ENCODE measurements at regions not wholly inside any gene's neighbourhood (a gene's known extent, or its start where the extent isn't known, plus 50 kb on each side); places are given as distances from the start of the nearest gene placed in this dataset.

DNA sequence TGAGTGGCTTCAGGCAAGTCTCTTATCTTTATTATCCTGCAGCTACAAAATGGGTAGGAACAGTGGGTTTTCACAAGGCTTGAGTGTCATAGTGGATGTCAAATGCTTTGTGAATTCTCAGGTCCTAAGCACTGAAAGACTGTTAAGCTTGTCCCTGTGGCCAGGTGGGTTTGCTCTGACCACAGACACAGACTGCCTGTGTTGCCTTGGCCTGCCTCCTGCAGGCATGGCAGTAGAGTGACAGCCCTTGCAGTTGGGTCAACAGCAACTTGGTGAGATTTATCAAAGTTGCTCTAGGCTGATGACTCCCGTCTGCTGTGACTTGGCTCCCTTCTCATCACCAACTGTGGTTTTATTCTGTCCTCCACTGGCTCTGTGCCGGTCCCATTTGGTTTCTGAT lies 520.0 kb upstream of the CCDC196 start:
- TF ChIP-seq CSDC2 (CRISPR knock-in tag; IDR thresholded peaks at IDR 0.05) (no peak), ZFP3 (CRISPR knock-in tag; IDR thresholded peaks at IDR 0.05) (no peak), ZNF8 (CRISPR knock-in tag; IDR thresholded peaks at IDR 0.05) (no peak), ZNF70 (CRISPR knock-in tag; IDR thresholded peaks at IDR 0.05) (no peak)
- TF ChIP-seq, protein P1, sequence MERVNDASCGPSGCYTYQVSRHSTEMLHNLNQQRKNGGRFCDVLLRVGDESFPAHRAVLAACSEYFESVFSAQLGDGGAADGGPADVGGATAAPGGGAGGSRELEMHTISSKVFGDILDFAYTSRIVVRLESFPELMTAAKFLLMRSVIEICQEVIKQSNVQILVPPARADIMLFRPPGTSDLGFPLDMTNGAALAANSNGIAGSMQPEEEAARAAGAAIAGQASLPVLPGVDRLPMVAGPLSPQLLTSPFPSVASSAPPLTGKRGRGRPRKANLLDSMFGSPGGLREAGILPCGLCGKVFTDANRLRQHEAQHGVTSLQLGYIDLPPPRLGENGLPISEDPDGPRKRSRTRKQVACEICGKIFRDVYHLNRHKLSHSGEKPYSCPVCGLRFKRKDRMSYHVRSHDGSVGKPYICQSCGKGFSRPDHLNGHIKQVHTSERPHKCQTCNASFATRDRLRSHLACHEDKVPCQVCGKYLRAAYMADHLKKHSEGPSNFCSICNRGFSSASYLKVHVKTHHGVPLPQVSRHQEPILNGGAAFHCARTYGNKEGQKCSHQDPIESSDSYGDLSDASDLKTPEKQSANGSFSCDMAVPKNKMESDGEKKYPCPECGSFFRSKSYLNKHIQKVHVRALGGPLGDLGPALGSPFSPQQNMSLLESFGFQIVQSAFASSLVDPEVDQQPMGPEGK (CRISPR knock-in tag; IDR thresholded peaks at IDR 0.05; ENCODE audit: borderline replicate concordance): no peak
- TF ChIP-seq, protein P2, sequence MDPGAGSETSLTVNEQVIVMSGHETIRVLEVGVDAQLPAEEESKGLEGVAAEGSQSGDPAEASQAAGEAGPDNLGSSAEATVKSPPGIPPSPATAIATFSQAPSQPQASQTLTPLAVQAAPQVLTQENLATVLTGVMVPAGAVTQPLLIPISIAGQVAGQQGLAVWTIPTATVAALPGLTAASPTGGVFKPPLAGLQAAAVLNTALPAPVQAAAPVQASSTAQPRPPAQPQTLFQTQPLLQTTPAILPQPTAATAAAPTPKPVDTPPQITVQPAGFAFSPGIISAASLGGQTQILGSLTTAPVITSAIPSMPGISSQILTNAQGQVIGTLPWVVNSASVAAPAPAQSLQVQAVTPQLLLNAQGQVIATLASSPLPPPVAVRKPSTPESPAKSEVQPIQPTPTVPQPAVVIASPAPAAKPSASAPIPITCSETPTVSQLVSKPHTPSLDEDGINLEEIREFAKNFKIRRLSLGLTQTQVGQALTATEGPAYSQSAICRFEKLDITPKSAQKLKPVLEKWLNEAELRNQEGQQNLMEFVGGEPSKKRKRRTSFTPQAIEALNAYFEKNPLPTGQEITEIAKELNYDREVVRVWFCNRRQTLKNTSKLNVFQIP (CRISPR knock-in tag; IDR thresholded peaks at IDR 0.05; ENCODE audit: borderline replicate concordance, low read depth): no peak

Measured in SK-N-SH treated with all-trans-retinoic acid at 6 μM for 48 hours (cell line).